ENCODE measurements at regions not wholly inside any gene's neighbourhood (a gene's known extent, or its start where the extent isn't known, plus 50 kb on each side); places are given as distances from the start of the nearest gene placed in this dataset.

DNA sequence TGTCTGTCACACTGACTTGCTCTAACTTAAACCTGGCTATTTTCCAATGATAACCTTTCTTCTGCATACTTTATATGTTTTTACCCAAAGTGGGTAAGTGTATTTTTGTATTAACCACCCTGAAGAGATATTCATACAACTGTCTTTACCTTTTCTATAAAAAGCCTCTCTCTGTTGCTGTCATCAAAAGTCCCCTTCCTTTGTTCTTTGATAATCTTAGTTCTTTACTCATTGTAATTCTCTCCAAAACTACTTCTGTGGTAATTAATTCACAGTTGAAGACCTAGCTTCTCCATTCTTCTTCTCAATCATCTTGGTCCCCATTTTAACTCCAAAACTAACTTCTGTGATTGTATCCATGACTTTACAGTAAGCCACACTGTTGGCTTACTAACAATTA lies 479.7 kb upstream of the MGAT4C start:
- no peak for TF ChIP-seq LEF1 (IDR thresholded peaks at IDR 0.05; ENCODE audit: borderline replicate concordance)
- TF ChIP-seq L3MBTL2 (conservative IDR thresholded peaks at IDR 0.05) = no peak
- no peak for TF ChIP-seq BHLHE40 (IDR thresholded peaks at IDR 0.05; ENCODE audit: borderline replicate concordance)
- TF ChIP-seq FOXM1 (IDR thresholded peaks at IDR 0.05; ENCODE audit: borderline replicate concordance) = no peak
- TF ChIP-seq, protein P1, sequence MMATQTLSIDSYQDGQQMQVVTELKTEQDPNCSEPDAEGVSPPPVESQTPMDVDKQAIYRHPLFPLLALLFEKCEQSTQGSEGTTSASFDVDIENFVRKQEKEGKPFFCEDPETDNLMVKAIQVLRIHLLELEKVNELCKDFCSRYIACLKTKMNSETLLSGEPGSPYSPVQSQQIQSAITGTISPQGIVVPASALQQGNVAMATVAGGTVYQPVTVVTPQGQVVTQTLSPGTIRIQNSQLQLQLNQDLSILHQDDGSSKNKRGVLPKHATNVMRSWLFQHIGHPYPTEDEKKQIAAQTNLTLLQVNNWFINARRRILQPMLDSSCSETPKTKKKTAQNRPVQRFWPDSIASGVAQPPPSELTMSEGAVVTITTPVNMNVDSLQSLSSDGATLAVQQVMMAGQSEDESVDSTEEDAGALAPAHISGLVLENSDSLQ (IDR thresholded peaks at IDR 0.05) = no peak
- TF ChIP-seq ZNF384 (IDR thresholded peaks at IDR 0.05) = no peak
- TF ChIP-seq SP1 (IDR thresholded peaks at IDR 0.05) = no peak
- no peak for TF ChIP-seq TARDBP (IDR thresholded peaks at IDR 0.05)
- no peak for TF ChIP-seq ARNT (IDR thresholded peaks at IDR 0.05)
- TF ChIP-seq SUZ12 (IDR thresholded peaks at IDR 0.05) = no peak
- TF ChIP-seq HDGF (IDR thresholded peaks at IDR 0.05; ENCODE audit: borderline replicate concordance) = no peak
- TF ChIP-seq FOXA1 (IDR thresholded peaks at IDR 0.05) = no peak
- no peak for TF ChIP-seq ELF4 (IDR thresholded peaks at IDR 0.05)

All from HEK293T (cell line).